SKM-1 treated with dmso at 0.1 percent for 144 hours (cell line): ENCODE measurements at regions not wholly inside any gene's neighbourhood (a gene's known extent, or its start where the extent isn't known, plus 50 kb on each side); places are given as distances from the start of the nearest gene placed in this dataset.

Experiments
- DNase-seq: peaks from one replicate; lab custom pipeline; 2025; ENCODE audit not compliant: unreplicated experiment; lab: John Stamatoyannopoulos, UW

- no peak for DNase-seq
Observed at GRCh38 chr2:59706729-59707128, 846.7 kb downstream of the BCL11A start.

- no peak for DNase-seq
Observed at GRCh38 chr2:59703796-59704195, 849.7 kb downstream of the BCL11A start.

GRCh38 chr2:59702026-59702425 lies 851.4 kb downstream of the BCL11A start:
- no peak for DNase-seq

- DNase-seq = no peak
Observed at GRCh38 chr2:59701271-59701994, 852.0 kb downstream of the BCL11A start.

GRCh38 chr2:59694176-59694575 lies 859.3 kb downstream of the BCL11A start:
- no peak for DNase-seq

- DNase-seq = no peak
Observed at GRCh38 chr2:59693231-59693959, 860.1 kb downstream of the BCL11A start.

DNA sequence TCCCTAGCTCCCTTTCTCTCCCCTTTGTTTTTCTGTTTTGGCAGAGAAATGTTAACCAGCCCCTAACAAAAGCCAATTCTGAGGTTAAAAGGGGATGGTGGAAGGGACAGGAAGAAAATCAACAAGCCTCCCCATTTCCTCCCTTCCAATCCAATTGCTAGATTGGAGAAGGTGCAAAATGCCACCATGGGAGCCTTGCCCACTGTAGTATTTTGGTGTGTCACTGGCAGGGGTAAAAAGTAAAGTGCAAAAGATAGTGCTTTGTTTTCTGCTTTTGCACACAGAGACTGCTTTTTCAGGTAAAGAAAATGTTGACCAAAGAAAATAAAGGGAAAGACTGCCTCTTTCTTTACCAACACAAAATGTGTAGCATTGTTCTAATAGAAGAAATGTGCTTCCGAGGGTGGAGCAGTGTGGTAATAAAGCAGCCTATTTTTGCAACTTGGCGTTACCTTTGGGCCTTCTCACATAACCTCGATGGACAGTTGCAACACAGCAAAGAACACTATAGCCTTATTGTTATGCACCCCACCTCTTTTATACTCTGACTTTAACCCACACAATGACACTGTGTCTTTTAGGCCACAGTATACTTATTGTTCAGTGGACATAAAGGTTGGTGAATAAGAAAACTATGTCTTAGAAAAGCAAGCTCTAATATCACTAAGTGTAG lies 861.8 kb downstream of the BCL11A start:
- no peak for DNase-seq

DNA sequence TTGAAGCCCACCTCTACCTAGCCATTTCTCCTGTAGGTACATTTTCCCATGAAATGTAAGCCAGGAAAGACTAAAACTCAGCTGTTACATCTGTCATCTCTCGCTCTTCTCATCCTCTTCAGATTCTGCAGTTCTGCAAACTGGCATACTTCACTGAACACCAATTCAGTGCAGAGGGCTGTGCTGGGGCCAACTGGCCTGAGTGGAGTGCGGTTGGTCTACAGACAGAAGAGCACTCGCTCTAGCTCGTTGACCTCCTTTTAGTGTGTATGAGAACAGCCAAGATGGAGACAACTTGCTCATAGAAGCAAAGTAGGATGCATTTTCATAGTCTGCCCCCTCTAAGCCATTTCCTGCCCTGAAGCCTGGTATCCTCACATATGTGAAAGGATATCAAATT lies 862.6 kb downstream of the BCL11A start:
- no peak for DNase-seq

GRCh38 chr2:59684771-59685166 lies 868.7 kb downstream of the BCL11A start:
- DNase-seq = no peak

GRCh38 chr2:59684116-59684770 lies 869.2 kb downstream of the BCL11A start:
- DNase-seq = no peak

GRCh38 chr2:59680863-59681262 lies 872.6 kb downstream of the BCL11A start:
- no peak for DNase-seq

DNA sequence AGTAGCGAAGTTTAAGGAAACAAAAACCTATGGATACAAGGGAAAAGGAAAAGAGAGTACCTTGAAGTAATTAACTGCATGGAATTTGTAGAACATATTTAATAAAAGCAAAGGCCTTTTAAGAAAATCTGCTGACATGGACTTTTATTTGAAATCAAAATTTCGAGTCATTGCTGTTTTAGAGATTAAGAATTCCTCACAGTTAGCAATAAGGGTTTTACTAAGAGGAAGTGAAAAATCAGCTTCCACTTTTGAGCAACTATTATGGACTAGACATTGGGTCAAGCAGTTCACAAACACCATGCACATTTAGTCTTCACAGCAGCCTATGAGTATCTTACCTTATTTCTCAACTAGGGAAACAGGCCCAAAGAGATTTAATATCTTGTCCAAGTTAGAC lies 876.3 kb downstream of the BCL11A start:
- peak; percentile 8 for DNase-seq

DNA sequence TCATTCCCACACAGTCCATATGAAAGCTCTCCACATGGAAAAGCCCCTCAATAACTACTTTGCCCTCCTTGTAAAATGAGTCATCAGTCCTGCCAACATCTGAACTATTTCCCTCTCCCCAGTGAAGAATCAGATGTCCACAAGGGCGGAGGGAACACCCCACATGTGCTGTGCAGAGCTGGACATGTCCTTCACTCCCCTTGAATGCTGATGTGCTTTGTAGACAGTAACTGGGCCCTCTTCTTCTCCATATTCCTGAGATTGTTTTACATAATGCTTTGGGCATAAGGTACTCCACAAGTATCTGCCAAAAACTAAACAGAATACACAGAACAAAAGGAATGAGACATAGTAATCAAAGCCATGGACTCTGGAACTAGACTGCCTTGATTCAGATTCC lies 879.4 kb downstream of the BCL11A start:
- DNase-seq = no peak

DNA sequence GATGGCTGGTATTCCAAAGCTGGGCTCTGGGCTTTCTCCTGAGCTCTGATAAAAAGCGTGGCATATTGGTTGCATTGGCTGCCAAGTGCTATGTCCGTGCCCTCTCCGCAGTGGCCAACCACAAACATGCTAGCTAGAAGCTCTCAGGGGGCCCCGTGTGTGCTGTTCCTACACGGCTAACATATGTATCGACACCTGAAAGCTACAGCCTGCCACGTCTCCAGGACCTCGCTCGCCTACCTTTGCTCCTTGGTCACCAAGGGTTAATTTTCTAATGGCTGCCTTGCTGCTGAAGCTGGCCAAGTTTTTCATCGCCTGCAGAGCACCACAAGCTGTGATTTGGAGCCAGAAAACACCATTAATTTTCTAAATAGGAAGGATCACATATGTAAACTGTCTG lies 888.4 kb downstream of the BCL11A start:
- no peak for DNase-seq

- DNase-seq = no peak
Observed at GRCh38 chr2:59662127-59662861, 891.2 kb downstream of the BCL11A start.

- DNase-seq = no peak
Observed at GRCh38 chr2:59660262-59660661, 893.2 kb downstream of the BCL11A start.

DNA sequence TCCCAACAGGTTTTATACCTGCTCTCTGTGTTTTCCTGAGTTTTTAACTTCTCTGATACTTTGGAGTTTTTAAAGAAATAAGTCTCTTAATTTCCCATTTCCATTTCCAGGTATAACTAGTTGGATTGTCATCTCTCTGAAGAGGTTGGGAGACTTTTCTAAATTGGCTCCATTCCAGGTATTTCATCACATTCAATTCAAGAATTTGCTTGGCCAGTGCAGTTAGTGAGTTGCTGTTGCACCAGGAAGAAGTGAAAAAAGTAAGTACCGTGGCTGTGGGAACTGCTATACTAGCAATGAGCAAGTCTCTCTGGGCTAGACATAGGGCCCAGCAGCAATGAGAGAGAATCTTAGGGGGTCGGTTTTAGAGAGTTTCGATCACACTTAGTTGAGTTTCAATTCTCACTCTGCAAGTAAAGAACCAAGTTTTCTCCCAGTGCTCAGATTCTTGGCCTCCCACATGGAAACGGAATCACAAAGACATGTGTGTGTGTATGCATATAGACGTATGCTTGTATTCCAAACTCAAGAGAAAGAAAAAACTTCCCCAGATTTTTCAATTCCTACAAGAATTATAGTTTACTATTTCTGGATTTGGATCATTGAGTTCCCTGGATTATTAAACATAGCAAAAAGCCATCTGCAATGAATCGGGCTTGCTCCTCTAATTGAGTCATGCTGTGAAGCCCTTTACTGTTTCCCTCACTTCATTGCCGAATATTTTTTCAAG lies 894.4 kb downstream of the BCL11A start:
- no peak for DNase-seq

DNA sequence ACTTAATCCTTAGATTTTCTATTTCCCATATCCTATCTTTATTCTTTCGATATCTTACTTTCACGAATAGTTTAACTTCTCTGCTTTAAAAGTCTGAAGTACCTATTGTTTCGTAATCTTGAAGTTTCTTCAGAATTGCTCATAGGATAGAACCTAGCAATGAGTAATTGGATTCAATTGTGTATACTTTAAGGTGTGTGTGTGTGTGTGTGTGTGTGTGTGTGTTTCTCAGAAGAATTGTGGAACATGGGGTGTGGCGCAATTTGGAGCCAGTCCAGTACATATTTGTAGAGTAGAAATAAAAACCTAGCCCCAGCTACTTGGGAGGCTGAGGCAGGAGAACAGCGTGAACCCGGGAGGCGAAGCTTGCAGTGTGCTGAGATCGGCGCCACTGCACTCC lies 897.6 kb downstream of the BCL11A start:
- DNase-seq = no peak

- DNase-seq = no peak
Observed at GRCh38 chr2:59654710-59655109, 898.7 kb downstream of the BCL11A start.

- no peak for DNase-seq
Observed at GRCh38 chr2:59653164-59653563, 900.3 kb downstream of the BCL11A start.
